DMS153 treated with DMSO at 0.1 percent for 48 hours (cell line): ENCODE measurements at regions not wholly inside any gene's neighbourhood (a gene's known extent, or its start where the extent isn't known, plus 50 kb on each side); places are given as distances from the start of the nearest gene placed in this dataset.
A peak's percentile ranks its signal among the peaks of the same experiment; 100 is the strongest.

Experiments
- DNase-seq: peaks from one replicate; lab custom pipeline; 2025; ENCODE audit not compliant: unreplicated experiment; lab: John Stamatoyannopoulos, UW

DNA sequence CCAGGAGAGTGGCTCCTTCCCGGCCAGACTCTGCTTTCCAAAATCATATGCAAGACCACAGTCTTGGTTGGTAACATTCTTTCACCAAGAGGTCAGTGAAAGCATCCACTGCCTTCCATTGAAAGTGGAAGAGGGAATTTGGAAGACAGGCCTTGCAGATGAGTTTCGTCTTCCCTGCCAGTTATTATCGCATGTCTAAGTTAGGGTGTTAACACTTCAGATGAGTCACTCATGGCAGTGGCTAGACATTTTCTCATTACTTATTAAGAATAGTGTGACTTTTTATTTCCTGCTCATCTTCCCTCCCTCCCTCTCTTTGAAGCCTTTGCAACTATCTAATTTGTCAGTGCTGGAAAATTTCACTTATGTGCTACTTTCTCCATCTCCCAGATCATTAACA, 102.9 kb upstream of the EPB41L3 start:
- DNase-seq, result no peak

DNA sequence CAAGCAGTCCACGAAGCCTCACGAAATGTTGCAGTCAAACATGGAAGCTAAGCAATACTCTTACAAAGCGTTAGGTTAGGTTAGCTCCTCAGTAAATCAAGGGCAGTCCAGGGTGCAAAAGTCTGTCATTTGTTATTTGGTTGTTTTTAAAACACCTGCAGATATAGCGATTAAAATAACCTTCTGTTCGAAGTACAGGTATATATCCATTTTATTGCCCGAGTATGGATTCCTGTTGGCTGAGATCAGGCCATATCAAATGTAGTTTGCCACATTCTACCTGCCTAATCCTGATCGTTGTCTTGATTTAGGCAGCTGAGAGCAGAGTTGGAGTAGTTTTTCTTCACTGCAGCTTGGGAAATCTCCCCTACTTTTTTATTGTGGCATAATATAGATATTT, 99.5 kb upstream of the EPB41L3 start:
- no peak for DNase-seq

DNA sequence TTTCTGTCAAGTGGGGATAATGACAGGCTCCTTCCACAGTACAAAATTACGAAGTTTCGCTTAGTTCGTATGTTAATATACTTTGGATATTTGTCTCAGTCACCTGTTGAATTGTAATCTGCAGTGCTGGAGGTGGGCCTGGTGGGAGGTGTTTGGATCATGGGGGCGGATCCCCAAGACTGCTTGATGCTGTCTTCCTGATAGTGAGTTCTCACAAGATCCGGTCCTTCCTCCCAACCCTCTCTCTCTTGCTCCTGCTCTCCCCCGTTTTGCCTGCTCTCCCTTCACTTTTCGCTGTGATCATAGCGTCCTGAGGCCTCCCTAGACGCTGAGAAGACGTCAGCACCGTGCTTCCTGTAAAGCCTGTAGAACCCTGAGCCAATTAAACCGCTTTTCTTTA, 97.1 kb upstream of the EPB41L3 start:
- no peak for DNase-seq

DNA sequence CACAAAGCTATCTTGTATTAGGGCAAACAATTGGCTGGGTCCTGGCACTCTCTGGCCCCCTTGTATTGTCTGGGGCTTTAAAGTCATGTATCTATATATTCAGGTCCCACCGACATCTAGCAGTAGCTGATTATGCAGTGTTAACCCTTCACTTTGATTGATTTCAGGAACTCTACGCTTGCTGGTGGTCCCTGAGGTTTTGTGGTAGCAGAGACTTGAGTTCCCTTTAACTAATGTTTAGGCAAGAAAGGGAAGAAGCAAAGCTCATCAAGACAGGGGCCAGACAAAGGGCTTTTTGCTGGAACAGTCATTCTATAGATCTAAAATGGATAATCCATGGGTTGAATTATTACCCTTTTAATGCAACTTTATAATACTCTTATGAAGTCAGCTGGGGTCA, 95.3 kb upstream of the EPB41L3 start:
- no peak for DNase-seq

DNA sequence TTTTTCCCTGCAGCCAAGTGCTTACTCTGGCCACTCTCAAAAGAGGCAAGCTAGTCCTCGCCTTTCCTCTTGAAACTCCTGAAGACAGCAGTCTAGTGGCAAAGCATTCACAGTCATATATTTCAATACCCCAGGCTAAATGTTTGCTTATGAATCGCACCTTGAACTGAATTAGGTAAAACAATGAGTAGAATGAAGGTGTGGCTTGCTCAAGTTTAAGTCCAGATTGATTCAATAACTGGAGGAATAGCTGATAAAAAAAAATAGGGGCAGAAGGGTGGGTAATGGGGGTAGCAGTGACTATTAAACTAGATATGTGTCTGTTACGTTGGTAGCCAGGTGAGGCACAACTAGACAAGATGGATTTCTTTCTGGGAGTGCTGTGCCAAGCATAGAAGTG, 88.2 kb upstream of the EPB41L3 start:
- no peak for DNase-seq

DNA sequence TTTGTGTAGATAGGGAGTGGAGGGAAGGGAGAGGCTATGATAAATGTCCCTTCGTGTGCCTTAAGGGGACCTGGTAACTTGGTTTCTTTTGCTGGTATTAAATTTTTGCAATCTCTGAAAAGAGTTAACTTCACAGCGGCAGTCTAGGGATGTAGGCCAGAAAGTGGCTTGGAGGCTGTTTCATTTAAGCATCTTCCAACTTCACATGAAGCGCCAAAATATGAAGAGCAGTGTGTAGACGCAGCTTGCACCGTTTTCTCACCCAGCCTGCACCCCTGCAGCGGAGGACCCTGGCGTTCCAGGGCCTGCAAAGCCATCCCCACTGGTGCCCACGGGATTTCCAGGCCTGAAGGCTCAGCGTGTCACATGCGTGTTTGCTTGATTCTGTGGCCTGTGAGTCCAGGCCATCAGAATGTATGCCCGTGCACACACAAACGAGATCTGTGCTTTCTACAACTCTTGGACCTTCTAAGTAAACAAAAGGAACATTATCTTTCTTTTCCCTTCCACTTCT, 87.2 kb upstream of the EPB41L3 start:
- DNase-seq, result no peak

DNA sequence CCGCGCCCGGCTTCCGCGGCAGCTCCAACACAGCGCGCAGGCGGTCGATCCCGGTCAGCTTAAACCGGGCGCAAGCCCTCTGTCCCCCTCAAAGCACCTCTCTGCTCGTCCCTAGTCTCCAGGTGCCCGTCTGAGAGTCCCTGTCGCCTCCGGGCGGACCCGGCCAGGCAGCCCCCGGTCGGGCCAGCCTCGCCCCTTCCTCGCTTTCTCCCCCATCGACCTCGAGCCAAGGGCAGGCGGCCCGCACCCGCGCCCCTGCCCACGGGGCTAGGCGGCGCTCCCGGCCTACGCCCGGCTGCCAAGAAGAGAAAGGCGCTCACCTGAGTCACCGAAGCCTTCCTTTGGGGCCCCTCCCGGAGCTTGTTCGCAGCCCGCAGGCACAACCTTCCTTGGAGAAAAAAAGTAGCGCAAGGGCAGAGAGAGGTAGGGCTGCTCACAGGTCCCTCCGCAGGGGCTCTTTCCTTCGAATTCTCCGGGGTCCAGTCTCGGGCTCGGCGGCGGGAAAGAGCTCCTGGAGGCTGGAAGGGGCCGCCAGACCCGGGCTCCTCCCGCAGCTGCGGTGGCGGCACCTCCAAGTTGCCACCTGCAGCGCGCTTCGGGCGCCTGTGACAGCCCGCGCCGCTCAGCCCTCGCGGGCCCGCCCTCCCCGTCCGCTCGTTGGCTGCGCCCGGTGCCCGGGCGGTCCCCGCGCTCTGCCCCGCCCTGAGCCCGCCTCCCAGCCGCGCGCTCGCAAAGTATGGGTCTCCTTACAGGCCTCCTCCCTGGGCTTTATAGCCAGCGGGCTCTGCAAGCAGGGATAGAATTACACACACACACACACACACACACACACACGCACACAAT, 86.5 kb upstream of the EPB41L3 start:
- DNase-seq, result peak; percentile 19

DNA sequence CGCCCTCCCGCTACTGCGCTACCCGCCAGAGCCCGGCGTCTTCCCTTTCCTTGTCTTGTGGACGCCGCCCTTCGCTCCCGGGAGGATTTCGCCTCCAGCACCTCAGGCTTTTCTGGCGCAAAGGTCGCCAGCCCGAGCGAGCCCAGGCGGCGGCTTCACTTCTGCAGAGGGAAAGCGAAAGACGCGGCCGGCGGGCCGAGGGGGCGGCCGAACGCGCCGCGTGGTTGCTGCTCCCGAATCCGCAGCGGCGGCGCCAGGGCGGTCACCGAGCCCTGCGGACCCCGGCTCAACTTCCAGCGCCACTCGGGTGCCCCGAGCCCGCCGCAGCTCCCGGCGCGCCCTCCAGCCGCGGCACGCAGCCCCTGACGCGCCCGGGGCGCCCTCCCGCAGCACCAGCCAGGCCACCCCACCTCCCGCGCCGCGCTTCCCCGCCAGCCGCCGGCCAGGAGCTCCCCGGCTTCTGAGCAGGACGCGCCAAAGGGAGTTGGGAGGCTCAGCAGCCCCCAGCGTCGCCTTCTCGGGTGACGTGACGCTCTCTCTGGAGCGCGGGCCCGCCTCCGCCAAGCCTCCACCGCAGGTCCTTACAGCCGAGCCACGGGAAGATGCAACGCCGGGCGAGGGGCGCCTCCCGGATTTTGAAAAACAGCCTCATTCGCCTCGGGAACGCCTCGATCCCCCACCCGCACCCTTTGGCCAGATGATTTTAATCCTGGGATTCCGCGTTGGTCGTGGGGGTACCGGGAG, 84.9 kb upstream of the EPB41L3 start:
- DNase-seq, result no peak

DNA sequence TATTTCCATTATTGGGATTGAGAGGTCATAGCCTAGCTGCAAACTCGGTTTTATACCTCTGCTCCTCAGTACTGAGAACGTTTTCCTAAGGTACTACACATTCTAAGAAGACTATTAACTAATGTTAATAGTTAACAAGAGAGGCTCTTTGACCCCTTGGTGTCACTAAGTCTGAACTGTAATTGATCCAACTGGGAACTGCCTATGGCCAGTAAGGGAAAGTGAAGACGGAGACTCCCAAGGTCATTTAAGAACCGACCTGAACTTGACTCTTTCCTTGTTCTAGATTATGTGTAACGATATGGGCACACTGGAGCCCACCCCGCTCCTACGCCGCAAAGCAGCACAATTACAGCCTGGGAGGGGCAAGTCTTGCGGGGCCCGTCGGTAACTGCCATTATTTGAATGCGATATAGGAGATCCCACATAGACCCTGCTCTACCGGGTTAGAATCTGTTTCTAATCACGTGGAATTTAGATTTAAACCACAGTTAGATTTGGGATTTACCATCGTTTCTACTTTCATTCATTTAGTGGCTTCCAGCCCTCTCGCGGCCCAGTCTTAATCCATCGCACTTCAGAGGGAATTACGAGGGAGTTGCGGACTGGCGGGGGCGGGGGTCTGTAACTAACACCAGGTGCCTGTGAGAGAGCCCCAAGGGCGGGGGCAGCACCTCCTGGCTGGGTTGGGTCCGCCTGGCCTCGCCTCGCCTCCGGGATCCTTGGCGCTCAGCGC, 84.1 kb upstream of the EPB41L3 start:
- no peak for DNase-seq

DNA sequence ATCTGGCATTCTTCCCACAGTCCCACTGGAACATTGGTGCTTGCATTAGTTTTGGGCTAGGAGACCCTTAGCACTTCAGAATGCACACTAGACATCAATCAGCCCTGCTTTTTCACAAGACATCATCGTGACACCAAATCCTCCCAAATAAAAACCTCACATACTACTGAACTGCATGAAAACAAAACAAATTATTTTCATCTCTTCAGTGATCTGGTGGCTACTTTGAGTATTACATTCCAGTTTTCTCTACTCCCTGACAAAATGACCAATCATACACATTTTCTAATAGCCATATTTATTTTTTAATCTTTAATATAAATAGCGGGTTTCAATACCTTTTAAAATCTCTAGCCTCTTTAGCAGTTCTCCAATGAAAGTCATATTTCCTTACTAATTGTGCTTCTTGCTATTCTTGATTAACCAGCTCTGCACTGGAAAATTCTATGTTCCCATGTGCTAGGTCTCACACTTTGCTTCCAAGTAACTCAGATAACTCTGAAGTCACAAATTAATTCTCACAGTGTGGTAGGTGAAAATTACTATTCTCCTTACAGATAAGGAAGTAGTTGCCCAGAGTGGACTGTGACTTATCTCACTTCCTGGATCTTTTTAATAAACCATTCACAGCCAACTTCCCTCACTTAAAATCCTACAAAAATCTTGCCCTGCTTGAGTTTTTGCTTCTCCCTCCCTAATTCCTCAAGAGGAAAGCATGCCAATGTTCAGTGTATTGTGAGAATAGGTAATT, 82.5 kb upstream of the EPB41L3 start:
- no peak for DNase-seq

DNA sequence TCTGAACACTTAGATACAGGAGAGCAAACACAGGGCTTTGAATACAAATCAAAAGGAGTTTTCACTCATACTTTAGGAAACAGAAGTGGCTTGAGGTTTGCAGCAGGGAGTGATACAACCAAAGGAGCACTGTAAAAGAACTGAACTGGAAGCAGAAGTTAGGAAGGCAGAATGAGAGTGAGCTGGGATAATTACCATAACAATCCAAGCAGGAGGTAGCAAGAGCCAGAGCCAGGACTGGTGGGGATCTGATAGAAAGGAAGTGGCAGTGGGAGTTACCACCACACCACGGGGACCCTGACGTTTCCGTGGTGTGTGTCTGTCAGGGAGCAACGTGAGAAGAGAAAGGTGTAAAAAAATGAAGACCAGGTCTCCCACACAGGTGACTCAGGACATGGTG, 81.3 kb upstream of the EPB41L3 start:
- DNase-seq, result no peak

DNA sequence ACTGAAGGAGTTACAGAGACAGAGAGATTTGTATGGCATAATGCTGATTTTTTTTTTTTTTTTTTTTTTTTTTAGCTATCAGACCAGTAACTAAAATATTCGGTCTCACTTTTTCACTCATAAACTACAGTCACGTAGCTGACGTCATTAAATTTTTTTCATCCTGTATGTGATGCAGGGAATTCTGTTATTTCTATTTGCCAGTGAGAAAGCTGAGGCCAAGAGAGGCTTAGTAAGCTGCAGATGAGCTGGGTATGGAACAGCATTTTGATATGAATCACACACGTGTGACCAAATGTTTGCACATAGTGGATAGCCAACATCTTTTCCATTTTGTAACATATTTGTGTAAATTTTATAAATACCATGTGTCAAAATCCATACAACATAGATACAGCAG, 79.1 kb upstream of the EPB41L3 start:
- no peak for DNase-seq

DNA sequence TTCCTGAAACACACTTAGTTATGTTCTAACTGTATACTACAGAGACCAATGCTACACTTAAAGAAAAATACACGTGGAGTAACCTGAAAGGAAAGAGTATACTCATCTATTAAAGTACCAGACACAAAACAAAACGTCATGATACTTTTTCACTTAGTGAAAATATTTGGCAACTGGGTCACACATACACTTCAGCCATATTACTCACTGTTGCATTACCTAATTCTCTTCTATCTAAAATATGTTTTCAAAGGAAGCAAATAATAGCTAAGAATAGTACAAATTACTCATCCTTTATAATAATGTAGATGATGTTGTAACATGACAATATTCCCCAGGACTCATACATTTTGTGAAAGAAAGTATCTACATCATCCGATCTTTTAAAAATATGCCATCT, 76.5 kb upstream of the EPB41L3 start:
- no peak for DNase-seq

DNA sequence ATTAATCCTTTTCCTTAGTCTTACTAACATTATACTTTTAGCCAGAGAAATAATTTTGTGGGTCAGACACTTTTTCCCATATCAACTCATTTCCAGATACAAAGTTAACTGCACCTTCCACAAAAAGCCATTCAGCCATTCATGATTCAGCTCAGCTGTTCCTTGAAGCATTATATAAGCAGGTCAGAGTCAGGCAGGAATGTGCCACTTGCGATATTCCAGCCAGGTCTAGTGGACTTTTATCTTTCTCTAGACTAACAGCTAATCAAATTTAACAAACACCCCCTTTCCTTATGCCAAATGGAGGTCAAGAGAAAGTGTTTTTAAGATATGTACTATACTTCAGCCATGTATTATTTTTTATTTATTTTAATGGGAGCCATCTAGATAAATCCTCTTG, 75.6 kb upstream of the EPB41L3 start:
- no peak for DNase-seq

DNA sequence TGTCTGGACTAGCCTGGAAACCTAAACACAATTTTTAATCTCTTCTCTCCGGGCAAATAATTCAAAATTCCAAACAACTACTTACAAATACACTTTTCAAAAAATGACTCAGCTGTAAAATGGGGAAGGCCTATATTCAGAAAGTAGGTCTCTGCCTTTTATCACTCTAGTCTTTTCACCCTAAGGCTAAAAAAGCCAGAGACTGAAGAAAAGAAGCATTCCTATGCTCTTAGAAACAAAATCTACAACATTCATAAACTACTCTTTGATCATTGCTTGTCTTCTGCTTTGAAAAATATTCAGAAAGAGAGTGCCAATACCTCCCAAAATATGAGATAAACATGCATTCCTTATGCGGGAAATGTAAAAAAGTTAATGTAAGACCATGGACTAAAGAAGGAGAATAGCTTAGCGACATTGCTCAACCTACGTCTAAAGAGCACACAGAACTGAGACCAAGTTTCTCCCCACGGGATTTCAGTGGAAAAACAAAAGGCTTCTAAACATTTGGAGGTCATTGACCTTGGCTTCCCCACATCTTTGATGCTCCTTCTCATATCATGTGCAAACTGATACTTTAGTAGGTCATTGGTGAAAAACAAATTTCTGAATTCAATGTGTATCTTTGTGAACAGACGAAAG, 74.4 kb upstream of the EPB41L3 start:
- DNase-seq, result no peak

DNA sequence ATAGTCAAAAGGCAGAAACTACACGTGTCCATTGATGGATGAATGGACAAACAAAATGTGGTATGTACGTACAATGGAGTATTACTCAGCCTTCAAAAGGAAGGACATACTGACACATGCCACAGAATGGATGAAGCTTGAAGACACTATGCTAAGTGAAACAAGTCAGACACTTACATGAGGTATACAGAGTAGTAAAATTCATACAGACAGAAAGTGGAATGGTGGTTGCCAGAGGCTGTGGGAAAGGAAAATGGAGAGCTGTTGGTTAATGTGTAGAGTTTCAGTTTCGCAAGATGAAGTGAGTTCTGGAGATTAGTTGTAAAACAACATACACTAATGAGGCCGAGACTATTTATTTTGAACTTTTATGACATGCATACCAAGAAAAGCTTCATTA, 67.4 kb upstream of the EPB41L3 start:
- no peak for DNase-seq

DNA sequence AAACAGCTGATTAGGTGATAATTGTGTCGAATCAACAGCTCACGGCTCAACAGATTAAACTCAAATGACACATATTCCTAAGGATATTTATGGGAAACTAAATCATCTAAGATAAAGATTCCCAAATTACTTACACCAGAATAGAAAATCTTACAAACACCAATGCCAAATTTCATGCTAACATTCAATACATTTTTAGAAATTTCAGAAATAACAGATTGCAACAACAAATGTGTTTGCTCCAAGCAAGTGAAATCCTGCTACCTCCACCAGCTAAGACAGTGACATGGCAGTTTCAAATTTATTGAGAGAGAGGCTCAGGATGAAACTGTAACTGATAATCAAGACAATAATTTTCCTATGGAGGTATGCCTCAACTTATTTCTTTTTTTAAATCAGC, 65.0 kb upstream of the EPB41L3 start:
- no peak for DNase-seq

DNA sequence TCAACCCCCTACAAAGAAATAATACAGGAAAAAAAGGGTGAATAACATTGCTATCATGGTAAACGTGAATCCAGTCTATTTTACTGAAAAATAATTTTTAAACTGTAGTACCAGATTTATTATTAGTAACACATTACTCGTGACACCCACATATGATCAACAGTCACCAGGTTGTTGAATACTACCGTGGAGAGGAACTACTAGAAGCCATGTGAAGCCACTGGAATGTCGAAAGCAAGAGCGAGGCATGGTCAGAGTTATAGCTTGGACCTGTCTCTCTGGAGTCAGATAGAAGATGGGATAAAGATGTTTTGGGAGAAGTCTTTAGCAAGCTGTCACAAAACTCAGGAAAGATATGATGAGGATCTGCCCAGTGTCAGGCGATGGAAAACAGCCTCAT, 63.2 kb upstream of the EPB41L3 start:
- DNase-seq, result no peak

DNA sequence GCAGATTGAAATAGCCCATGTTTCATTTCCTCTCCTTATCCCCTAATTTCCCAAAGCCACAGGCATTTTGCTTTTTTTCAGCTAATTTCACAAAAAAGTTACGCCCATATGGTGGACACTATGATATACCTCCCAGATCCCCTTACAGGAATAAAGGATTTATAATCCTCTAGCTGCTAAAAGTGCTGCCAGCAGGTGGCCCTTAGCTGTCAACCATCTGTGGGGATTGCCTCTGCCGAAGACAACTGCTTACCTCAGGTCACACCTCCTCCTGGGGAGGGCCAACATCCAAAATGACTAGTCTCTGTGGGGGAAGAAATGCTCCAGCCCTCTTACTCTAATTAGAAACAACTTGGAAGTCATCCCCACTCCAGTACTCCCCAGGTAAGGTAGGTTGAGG, 61.0 kb upstream of the EPB41L3 start:
- DNase-seq, result no peak

DNA sequence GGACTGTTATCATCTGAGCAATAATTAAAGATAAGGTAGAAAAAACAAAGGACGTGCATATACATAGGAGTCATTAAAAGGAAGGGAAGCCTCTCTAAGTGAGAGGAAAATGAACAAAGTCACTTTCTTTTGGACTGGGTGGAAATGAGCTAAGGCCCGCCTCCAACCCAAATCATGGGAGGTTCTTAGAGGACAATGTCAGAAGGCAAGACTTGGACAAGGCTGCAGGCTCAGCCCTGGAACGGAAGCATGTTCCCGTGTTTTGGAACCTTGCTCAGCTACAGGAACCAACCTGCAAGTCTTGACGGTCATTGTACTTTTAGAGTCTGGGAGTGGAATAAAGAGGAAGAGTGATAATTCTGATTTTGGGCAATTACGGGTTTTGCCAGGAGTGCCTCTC, 59.4 kb upstream of the EPB41L3 start:
- DNase-seq, result no peak
